KOPT-K1 (cell line): ENCODE measurements at regions not wholly inside any gene's neighbourhood (a gene's known extent, or its start where the extent isn't known, plus 50 kb on each side); places are given as distances from the start of the nearest gene placed in this dataset.
"Not testable (repeated sequence)": the region's sequence is repeated elsewhere in the genome, so short reads cannot be mapped to it uniquely, and the experiment has no call there.

Experiments used
- H3K27ac ChIP-seq: fragments of 200-600 bp; sonication (generic); 2 replicates; pipeline ENCODE4 v1.5.1; 2016; ENCODE audit warnings: antibody characterized with exemption, mild to moderate bottlenecking, low read depth, low read length; ENCODE audit not compliant: poor library complexity, severe bottlenecking
- H3K36me3 ChIP-seq: fragments of 200-600 bp; sonication (generic); 2 replicates; pipeline ENCODE4 v1.5.1; 2017; ENCODE audit warnings: antibody characterized with exemption, mild to moderate bottlenecking, low read length, moderate library complexity; ENCODE audit not compliant: insufficient read depth
- H3K9me3 ChIP-seq: fragments of 200-600 bp; sonication (generic); 2 replicates; pipeline ENCODE4 v1.5.1; 2017; ENCODE audit warnings: antibody characterized with exemption, low read length, mild to moderate bottlenecking; ENCODE audit not compliant: insufficient read depth, poor library complexity, severe bottlenecking

DNA sequence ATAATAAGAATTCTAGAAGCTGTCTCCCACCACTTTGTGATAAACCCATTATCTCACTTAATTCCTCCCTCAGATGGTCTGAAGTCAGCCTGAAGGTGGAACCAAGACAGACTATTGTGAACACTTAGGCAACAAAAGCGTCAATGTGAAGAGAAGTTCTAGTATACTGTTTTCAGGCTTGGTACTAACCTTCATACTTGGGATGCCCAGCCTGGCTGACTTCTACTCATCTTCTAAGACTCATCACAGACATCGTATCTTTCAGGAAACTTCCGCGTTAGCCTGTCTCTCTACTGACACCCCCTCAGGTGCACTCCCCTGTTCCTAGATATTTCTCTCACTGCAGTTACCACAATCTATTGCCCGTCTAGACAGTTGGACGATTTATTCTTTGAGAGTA is 201.2 kb downstream of the SATB1 start:
- H3K9me3 ChIP-seq, result no peaks in the 10 kb centered on the region
- H3K36me3 ChIP-seq, result 0 out of 2 replicates have a peak, but pooled peaks cover 8% of the 10 kb centered on the region
- peak overlapping the region; percentile 28 for H3K27ac ChIP-seq

DNA sequence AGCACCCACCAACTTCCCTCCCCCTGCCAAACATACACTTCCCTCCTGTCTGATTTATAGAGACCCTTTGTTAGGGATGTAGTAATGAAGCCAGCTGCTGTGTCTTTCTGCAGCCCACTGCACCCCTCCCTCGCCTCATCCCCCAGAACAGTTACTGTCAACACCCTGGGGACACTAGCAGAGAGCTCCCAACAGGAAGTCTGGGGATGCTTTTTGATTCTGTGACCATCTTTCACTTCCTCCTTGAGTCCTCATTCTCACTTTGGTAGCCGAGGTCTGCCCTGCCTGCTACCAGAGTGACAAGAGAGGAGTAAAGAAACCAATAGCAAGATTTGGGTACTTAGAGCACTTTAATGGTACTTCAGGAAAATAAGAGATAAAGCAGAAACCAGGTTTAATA is 201.6 kb downstream of the SATB1 start:
- peak overlapping the region; percentile 28 for H3K27ac ChIP-seq
- 0 out of 2 replicates have a peak, but pooled peaks cover 8% of the 10 kb centered on the region for H3K36me3 ChIP-seq
- H3K9me3 ChIP-seq, result no peaks in the 10 kb centered on the region

DNA sequence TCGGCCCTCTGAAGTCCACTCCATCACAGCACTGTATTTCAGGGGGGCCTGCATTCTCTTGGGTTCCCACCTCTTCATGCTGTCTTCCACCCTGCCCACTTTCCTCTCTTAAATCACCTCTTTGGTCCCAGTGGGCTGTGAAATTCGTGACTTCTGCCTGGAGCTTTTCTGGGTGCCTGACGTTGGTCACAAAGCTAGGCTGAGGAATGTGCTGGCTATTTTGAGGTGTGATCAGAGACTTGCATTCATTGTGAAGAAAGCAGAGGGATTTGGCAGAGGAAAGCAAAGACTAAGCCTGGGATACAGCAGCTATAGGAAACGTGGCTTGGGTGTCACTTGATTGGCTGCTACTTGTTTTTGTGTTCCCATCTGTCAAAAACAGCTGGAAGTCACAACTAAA is 202.5 kb downstream of the SATB1 start:
- H3K36me3 ChIP-seq, result 0 out of 2 replicates have a peak, but pooled peaks cover 8% of the 10 kb centered on the region
- H3K27ac ChIP-seq, result peak overlapping the region; percentile 28
- H3K9me3 ChIP-seq, result no peaks in the 10 kb centered on the region

DNA sequence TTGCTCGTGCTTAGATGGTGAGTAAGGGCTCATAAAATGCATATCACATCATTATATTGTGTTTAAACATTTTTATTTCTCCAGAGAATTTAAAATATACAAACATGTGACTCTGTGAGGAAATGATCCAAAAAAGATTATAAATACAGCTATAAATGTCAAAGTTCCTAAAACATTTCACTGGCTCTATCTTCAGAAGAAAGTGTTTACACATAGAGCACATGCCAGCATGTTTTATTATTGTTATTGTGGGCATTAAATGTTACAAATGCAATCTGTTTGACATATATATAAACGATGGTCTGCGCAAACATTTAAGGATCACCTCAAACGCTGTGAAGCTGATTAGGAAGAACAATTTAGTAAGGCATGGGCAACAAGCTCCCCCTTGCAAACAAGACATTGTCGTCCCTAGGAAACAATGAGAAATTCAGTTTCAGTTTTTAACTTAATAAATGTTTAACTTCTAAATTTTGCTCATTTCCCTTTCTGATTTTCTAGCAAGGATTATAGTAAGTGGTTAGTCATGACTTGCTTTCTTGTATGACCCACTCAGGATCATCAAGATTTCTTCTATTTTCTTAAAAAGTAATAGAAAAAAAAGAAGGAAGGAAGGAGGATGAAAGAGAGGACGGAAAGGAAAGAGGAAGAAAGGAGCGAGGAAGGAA is 207.5 kb downstream of the SATB1 start:
- Histone ChIP-seq H3K9me3 (peaks cover 5% of the 10 kb centered on the region), H3K36me3 (peaks cover 6% of the 10 kb centered on the region; the same call in 1 of the 2 replicates), H3K27ac (no peak overlapping the region)

- H3K36me3 ChIP-seq, result peaks cover 6% of the 10 kb centered on the region; the same call in 1 of the 2 replicates
- H3K27ac ChIP-seq, result no peak overlapping the region
- peaks cover 5% of the 10 kb centered on the region for H3K9me3 ChIP-seq
These were observed 208.1 kb downstream of the SATB1 start for GRCh38 chr3:18216996-18217395.

DNA sequence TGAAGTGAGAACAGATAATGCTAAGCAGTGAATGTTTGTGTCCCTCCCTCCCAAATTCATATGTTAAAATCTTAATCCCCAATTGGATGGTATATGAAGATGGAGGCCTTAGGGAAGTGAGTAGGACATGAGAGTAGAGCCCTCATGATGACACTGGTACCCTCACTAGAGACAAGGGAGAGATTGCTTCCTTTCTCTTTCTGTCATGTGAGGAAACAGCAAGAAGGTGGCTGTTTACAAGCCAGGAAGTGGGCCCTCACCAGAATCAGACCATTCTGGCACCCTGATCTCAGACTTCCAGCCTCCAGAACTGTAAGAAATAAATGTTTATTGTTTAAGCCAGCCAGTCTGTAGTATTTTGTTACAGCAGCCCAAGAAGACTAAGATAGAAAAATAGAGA is 209.5 kb downstream of the SATB1 start:
- peaks cover 6% of the 10 kb centered on the region; the same call in 1 of the 2 replicates for H3K36me3 ChIP-seq
- H3K9me3 ChIP-seq, result peaks cover 5% of the 10 kb centered on the region
- H3K27ac ChIP-seq, result no peak overlapping the region

DNA sequence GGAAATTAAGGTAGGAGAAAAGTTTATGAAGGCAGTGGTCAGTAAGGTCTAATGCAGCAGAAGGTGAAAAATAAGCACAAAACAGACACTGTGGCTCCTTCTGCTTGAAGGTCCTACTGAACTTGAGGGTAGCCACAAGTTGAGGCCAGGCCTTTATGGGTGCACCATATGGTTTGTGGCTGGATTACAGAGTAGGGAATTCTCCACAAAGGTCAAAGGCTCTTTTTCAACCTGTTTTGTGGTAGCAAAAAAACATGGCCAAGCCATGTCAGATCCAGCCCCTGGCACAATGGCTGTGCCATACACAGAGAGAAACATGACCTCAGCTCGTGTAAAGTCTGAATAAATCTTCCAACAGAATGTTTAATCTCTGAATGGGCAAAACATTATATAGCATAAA is 214.0 kb downstream of the SATB1 start:
- Histone ChIP-seq H3K36me3 (peaks cover 17% of the 10 kb centered on the region; the same call in 1 of the 2 replicates), H3K27ac (no peak overlapping the region), H3K9me3 (peaks cover 5% of the 10 kb centered on the region)

GRCh38 chr3:18208856-18209255 is 216.3 kb downstream of the SATB1 start:
- H3K9me3 ChIP-seq, result peaks cover 6% of the 10 kb centered on the region
- no peak overlapping the region for H3K27ac ChIP-seq
- H3K36me3 ChIP-seq, result peaks cover 28% of the 10 kb centered on the region; the same call in 1 of the 2 replicates

GRCh38 chr3:18208091-18208490 is 217.0 kb downstream of the SATB1 start:
- Histone ChIP-seq H3K9me3 (peaks cover 6% of the 10 kb centered on the region), H3K36me3 (peaks cover 28% of the 10 kb centered on the region; the same call in 1 of the 2 replicates), H3K27ac (no peak overlapping the region)

- Histone ChIP-seq H3K9me3 (peaks cover 6% of the 10 kb centered on the region), H3K27ac (no peak overlapping the region), H3K36me3 (peaks cover 35% of the 10 kb centered on the region; the same call in 1 of the 2 replicates)
These were observed 217.9 kb downstream of the SATB1 start for GRCh38 chr3:18207226-18207625.

GRCh38 chr3:18205701-18206100 is 219.4 kb downstream of the SATB1 start:
- H3K27ac ChIP-seq, H3K9me3 ChIP-seq: not testable (repeated sequence)
- peaks cover 40% of the 10 kb centered on the region; the same call in 1 of the 2 replicates for H3K36me3 ChIP-seq

DNA sequence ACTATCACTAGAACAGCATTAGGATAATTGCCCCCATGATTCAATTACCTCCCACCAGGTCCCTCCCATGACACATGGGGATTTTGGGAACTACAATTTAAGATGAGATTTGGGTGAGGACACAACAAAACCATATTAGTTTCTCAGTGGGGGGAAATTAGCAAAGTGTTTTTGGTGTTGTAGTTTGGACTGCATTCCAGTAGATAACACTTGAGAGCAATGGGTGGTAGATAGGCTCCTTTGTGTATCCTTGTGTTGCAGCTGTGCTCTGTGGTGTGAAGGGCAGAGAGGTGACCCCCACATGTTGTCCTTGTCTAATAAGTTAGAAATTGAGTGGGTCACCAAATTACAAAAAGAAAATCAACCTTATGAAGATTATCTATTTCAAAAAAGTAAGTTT is 223.8 kb downstream of the SATB1 start:
- H3K27ac ChIP-seq, result no peak overlapping the region
- peaks cover 42% of the 10 kb centered on the region; the same call in 1 of the 2 replicates for H3K36me3 ChIP-seq
- H3K9me3 ChIP-seq, result peaks cover 43% of the 10 kb centered on the region

- Histone ChIP-seq H3K27ac (no peak overlapping the region), H3K36me3 (peaks cover 44% of the 10 kb centered on the region; the same call in 1 of the 2 replicates), H3K9me3 (peaks cover 54% of the 10 kb centered on the region)
These were observed 225.4 kb downstream of the SATB1 start for GRCh38 chr3:18199757-18200156.

- H3K9me3 ChIP-seq, result peaks cover 59% of the 10 kb centered on the region
- H3K36me3 ChIP-seq, result peaks cover 43% of the 10 kb centered on the region; the same call in 1 of the 2 replicates
- H3K27ac ChIP-seq, result no peak overlapping the region
These were observed 229.3 kb downstream of the SATB1 start for GRCh38 chr3:18195836-18196235.

GRCh38 chr3:18194431-18194830 is 230.7 kb downstream of the SATB1 start:
- Histone ChIP-seq H3K36me3 (peaks cover 51% of the 10 kb centered on the region; the same call in 1 of the 2 replicates), H3K27ac (no peak overlapping the region), H3K9me3 (peaks cover 51% of the 10 kb centered on the region)

DNA sequence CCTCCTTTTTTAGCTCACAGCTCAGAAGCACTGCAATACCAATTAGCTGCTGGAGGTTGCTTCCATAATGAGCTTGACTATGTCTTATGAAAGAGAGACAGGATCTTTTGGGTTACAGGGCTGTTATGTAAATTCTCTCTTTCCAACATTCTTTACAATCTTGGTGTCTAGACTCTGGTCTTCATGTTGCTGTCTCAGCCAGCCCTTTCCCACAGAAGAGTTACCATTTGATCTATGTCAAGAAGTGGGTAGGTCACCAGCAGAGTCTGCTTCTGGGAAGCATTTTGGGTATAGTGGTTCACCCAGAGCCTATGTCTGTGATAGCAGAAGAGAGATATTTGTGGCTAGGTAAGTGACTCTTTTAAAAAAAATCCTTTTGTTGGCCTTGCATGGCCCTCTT is 234.5 kb downstream of the SATB1 start:
- Histone ChIP-seq H3K36me3 (peaks cover 52% of the 10 kb centered on the region; the same call in 1 of the 2 replicates), H3K27ac (no peak overlapping the region), H3K9me3 (peaks cover 14% of the 10 kb centered on the region)
